DND-41 (cell line): ENCODE measurements at regions not wholly inside any gene's neighbourhood (a gene's known extent, or its start where the extent isn't known, plus 50 kb on each side); places are given as distances from the start of the nearest gene placed in this dataset.

Source experiments
- EZH2 ChIP-seq: IDR thresholded peaks from 3 replicates; pipeline ENCODE4 v1.6.1; 2012; ENCODE audit warnings: borderline replicate concordance, low read depth, mild to moderate bottlenecking, moderate library complexity, low read length, inconsistent platforms; ENCODE audit not compliant: severe bottlenecking
- TF ChIP-seq, protein P1 (sequence below): IDR thresholded peaks from 2 replicates; pipeline ENCODE4 v1.5.1; 2012; ENCODE audit warnings: borderline replicate concordance, low read length, moderate library complexity, mild to moderate bottlenecking; ENCODE audit not compliant: poor library complexity, severe bottlenecking; ENCODE audit errors: extremely low read depth

DNA sequence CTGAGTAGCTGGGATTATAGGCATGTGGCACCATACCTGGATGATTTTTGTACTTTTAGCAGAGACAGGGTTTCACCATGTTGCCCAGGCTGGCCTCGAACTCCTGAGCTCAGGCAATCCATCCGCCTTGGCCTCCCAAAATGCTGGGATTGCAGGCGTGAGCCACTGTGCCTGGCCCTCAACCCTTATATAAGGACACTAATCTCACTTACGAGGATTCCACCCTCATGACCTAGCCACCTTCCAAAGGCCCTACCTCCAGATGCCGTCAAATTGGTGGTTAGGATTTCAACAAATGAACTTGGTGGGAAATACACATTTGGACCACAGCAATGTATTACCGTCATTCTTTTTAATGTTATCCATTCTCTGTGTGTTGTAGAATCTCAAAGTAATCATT, 61.0 kb downstream of the ING1 start:
- TF ChIP-seq, protein P1, sequence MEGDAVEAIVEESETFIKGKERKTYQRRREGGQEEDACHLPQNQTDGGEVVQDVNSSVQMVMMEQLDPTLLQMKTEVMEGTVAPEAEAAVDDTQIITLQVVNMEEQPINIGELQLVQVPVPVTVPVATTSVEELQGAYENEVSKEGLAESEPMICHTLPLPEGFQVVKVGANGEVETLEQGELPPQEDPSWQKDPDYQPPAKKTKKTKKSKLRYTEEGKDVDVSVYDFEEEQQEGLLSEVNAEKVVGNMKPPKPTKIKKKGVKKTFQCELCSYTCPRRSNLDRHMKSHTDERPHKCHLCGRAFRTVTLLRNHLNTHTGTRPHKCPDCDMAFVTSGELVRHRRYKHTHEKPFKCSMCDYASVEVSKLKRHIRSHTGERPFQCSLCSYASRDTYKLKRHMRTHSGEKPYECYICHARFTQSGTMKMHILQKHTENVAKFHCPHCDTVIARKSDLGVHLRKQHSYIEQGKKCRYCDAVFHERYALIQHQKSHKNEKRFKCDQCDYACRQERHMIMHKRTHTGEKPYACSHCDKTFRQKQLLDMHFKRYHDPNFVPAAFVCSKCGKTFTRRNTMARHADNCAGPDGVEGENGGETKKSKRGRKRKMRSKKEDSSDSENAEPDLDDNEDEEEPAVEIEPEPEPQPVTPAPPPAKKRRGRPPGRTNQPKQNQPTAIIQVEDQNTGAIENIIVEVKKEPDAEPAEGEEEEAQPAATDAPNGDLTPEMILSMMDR = no peak
- TF ChIP-seq EZH2 = no peak
